ENCODE measurements at regions not wholly inside any gene's neighbourhood (a gene's known extent, or its start where the extent isn't known, plus 50 kb on each side); places are given as distances from the start of the nearest gene placed in this dataset.
"Not testable (repeated sequence)": the region's sequence is repeated elsewhere in the genome, so short reads cannot be mapped to it uniquely, and the experiment has no call there.

GRCh38 chr6:4220558-4220957, 85.2 kb upstream of the ECI2 start:
- in situ Hi-C loops (cut with HindIII; ENCODE audit: low pct_unique_long_range_greater_than_20kb, low sequenced_read_pairs) (no loop called here), intact Hi-C loops (cut with micrococcal nuclease; ENCODE audit: unreplicated experiment) (no loop called here)
- Histone ChIP-seq H3K27ac (ENCODE audit: low read length) (no peak overlapping the region), H3K9me3 (ENCODE audit: control insufficient read depth, insufficient read depth, low read depth, low read length) (no peaks in the 10 kb centered on the region), H3K4me3 (ENCODE audit: low read depth in 2 of 2, low read length in 2 of 2) (no peak overlapping the region), H3K4me1 (ENCODE audit: control insufficient read depth, insufficient read depth, low read length) (no peaks in the 10 kb centered on the region), H3K36me3 (ENCODE audit: control insufficient read depth, insufficient read depth, low read length) (no peaks in the 10 kb centered on the region), H3K27me3 (ENCODE audit: control insufficient read depth, insufficient read depth, low read length) (no peaks in the 10 kb centered on the region)
- BruUV-seq (replicated peaks), result no TSS peak
- DNase-seq (ENCODE audit: low read depth, low spot score) (no peak), ATAC-seq (no peak)
- ChIA-PET POLR2A (no interaction called here), CTCF (no interaction called here)
- TF ChIP-seq SIN3A (IDR thresholded peaks at IDR 0.05; ENCODE audit: borderline replicate concordance, insufficient read depth, low read depth, low read length) (no peak), TCF7L2 (IDR thresholded peaks at IDR 0.05; ENCODE audit: low read depth, low read length) (no peak), CTCF (IDR thresholded peaks at IDR 0.05) (no peak), POLR2AphosphoS5 (IDR thresholded peaks at IDR 0.05; ENCODE audit: low read depth, low read length) (no peak), REST (IDR thresholded peaks at IDR 0.05; ENCODE audit: insufficient read depth in 1 of 2, low read depth in 2 of 2, low read length in 1 of 2) (no peak)

GRCh38 chr6:4218619-4219317, 83.4 kb upstream of the ECI2 start:
- H3K27ac ChIP-seq (ENCODE audit: low read length); POLR2A ChIA-PET; BruUV-seq (replicated peaks); intact Hi-C loops (cut with micrococcal nuclease; ENCODE audit: unreplicated experiment); H3K9me3 ChIP-seq (ENCODE audit: control insufficient read depth, insufficient read depth, low read depth, low read length); CTCF ChIA-PET; H3K27me3 ChIP-seq (ENCODE audit: control insufficient read depth, insufficient read depth, low read length); H3K4me3 ChIP-seq (ENCODE audit: low read depth in 2 of 2, low read length in 2 of 2); ATAC-seq; H3K4me1 ChIP-seq (ENCODE audit: control insufficient read depth, insufficient read depth, low read length); DNase-seq (ENCODE audit: low read depth, low spot score); in situ Hi-C loops (cut with HindIII; ENCODE audit: low pct_unique_long_range_greater_than_20kb, low sequenced_read_pairs); H3K36me3 ChIP-seq (ENCODE audit: control insufficient read depth, insufficient read depth, low read length): not testable (repeated sequence)

GRCh38 chr6:4212588-4212987, 77.2 kb upstream of the ECI2 start:
- TF ChIP-seq REST (IDR thresholded peaks at IDR 0.05; ENCODE audit: insufficient read depth in 1 of 2, low read depth in 2 of 2, low read length in 1 of 2), result no peak
- no peak for TF ChIP-seq POLR2AphosphoS5 (IDR thresholded peaks at IDR 0.05; ENCODE audit: low read depth, low read length)
- no peak for TF ChIP-seq TCF7L2 (IDR thresholded peaks at IDR 0.05; ENCODE audit: low read depth, low read length)
- no peak for TF ChIP-seq SIN3A (IDR thresholded peaks at IDR 0.05; ENCODE audit: borderline replicate concordance, insufficient read depth, low read depth, low read length)
- no peak for TF ChIP-seq CTCF (IDR thresholded peaks at IDR 0.05)
- no peaks in the 10 kb centered on the region for H3K9me3 ChIP-seq (ENCODE audit: control insufficient read depth, insufficient read depth, low read depth, low read length)
- H3K4me3 ChIP-seq (ENCODE audit: low read depth in 2 of 2, low read length in 2 of 2), result no peak overlapping the region
- no peaks in the 10 kb centered on the region for H3K27me3 ChIP-seq (ENCODE audit: control insufficient read depth, insufficient read depth, low read length)
- no peak for ATAC-seq
- H3K36me3 ChIP-seq (ENCODE audit: control insufficient read depth, insufficient read depth, low read length), result no peaks in the 10 kb centered on the region
- ChIA-PET CTCF (no interaction called here), POLR2A (no interaction called here)
- intact Hi-C loops (cut with micrococcal nuclease; ENCODE audit: unreplicated experiment), result no loop called here
- H3K27ac ChIP-seq (ENCODE audit: low read length), result no peak overlapping the region
- in situ Hi-C loops (cut with HindIII; ENCODE audit: low pct_unique_long_range_greater_than_20kb, low sequenced_read_pairs), result no loop called here
- BruUV-seq (replicated peaks), result no TSS peak
- no peak for DNase-seq (ENCODE audit: low read depth, low spot score)
- H3K4me1 ChIP-seq (ENCODE audit: control insufficient read depth, insufficient read depth, low read length), result no peaks in the 10 kb centered on the region

Data from Panc1 (cell line).